ENCODE measurements at regions not wholly inside any gene's neighbourhood (a gene's known extent, or its start where the extent isn't known, plus 50 kb on each side); places are given as distances from the start of the nearest gene placed in this dataset.

GRCh38 chr5:166962461-166962860 lies 1329.0 kb upstream of the WWC1 start:
- no peak overlapping the region for H3K4me2 ChIP-seq (ENCODE audit: control insufficient read depth, extremely low read depth, insufficient read depth, low read depth, low read length)
- H3K4me1 ChIP-seq (ENCODE audit: control insufficient read depth, extremely low read depth, insufficient read depth, low read length) = no peaks in the 10 kb centered on the region
- H3K27me3 ChIP-seq (ENCODE audit: control insufficient read depth, extremely low read depth, insufficient read depth, low read length) = no peaks in the 10 kb centered on the region
- no peak for DNase-seq (ENCODE audit: low read depth, low spot score)
- no peak overlapping the region for H2AFZ ChIP-seq (ENCODE audit: control insufficient read depth, low read length)
- no peak overlapping the region for H3K4me3 ChIP-seq (ENCODE audit: control insufficient read depth in 2 of 3, extremely low read depth in 1 of 3, insufficient read depth in 2 of 3, low read depth in 1 of 3, low read length in 3 of 3)
- dilution Hi-C loops (cut with MboI; ENCODE audit: extremely low pct_ligation_motif_present, low sequenced_read_pairs) = no loop called here
- TF ChIP-seq, protein P1, sequence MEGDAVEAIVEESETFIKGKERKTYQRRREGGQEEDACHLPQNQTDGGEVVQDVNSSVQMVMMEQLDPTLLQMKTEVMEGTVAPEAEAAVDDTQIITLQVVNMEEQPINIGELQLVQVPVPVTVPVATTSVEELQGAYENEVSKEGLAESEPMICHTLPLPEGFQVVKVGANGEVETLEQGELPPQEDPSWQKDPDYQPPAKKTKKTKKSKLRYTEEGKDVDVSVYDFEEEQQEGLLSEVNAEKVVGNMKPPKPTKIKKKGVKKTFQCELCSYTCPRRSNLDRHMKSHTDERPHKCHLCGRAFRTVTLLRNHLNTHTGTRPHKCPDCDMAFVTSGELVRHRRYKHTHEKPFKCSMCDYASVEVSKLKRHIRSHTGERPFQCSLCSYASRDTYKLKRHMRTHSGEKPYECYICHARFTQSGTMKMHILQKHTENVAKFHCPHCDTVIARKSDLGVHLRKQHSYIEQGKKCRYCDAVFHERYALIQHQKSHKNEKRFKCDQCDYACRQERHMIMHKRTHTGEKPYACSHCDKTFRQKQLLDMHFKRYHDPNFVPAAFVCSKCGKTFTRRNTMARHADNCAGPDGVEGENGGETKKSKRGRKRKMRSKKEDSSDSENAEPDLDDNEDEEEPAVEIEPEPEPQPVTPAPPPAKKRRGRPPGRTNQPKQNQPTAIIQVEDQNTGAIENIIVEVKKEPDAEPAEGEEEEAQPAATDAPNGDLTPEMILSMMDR (optimal IDR thresholded peaks at IDR 0.05 in 1 of 3, IDR thresholded peaks at IDR 0.05 in 1 of 3, conservative IDR thresholded peaks at IDR 0.05 in 1 of 3; ENCODE audit: extremely low read depth in 1 of 3, insufficient read depth in 2 of 3, low read length in 3 of 3) = no peak
- TF ChIP-seq EZH2 (IDR thresholded peaks at IDR 0.05; ENCODE audit: low read length) = no peak
- H3K9me1 ChIP-seq (ENCODE audit: control insufficient read depth, extremely low read depth, insufficient read depth, low read length) = no peaks in the 10 kb centered on the region
- no peaks in the 10 kb centered on the region for H3K79me2 ChIP-seq (ENCODE audit: control insufficient read depth, insufficient read depth, low read length)
- no peaks in the 10 kb centered on the region for H3K9me3 ChIP-seq (ENCODE audit: control insufficient read depth, low read depth, low read length)
- no peak for FAIRE-seq
- H3K9ac ChIP-seq (ENCODE audit: control insufficient read depth, extremely low read depth, insufficient read depth, low read length) = no peak overlapping the region
- no peaks in the 10 kb centered on the region for H4K20me1 ChIP-seq (ENCODE audit: control insufficient read depth, extremely low read depth, insufficient read depth, low read length)
- H3K27ac ChIP-seq (ENCODE audit: control insufficient read depth, insufficient read depth, low read length) = no peak overlapping the region
- H3K36me3 ChIP-seq (ENCODE audit: control insufficient read depth in 2 of 2, extremely low read depth in 1 of 2, insufficient read depth in 2 of 2, low read length in 2 of 2) = no peaks in the 10 kb centered on the region

GRCh38 chr5:166963596-166963995 lies 1327.8 kb upstream of the WWC1 start:
- no peak for TF ChIP-seq EZH2 (IDR thresholded peaks at IDR 0.05; ENCODE audit: low read length)
- TF ChIP-seq, protein P1 (optimal IDR thresholded peaks at IDR 0.05 in 1 of 3, IDR thresholded peaks at IDR 0.05 in 1 of 3, conservative IDR thresholded peaks at IDR 0.05 in 1 of 3; ENCODE audit: extremely low read depth in 1 of 3, insufficient read depth in 2 of 3, low read length in 3 of 3) = no peak
- Histone ChIP-seq H3K27ac (ENCODE audit: control insufficient read depth, insufficient read depth, low read length) (no peak overlapping the region), H3K9me3 (ENCODE audit: control insufficient read depth, low read depth, low read length) (no peaks in the 10 kb centered on the region), H3K27me3 (ENCODE audit: control insufficient read depth, extremely low read depth, insufficient read depth, low read length) (no peaks in the 10 kb centered on the region), H3K4me3 (ENCODE audit: control insufficient read depth in 2 of 3, extremely low read depth in 1 of 3, insufficient read depth in 2 of 3, low read depth in 1 of 3, low read length in 3 of 3) (no peak overlapping the region), H3K9me1 (ENCODE audit: control insufficient read depth, extremely low read depth, insufficient read depth, low read length) (no peaks in the 10 kb centered on the region), H2AFZ (ENCODE audit: control insufficient read depth, low read length) (no peak overlapping the region), H4K20me1 (ENCODE audit: control insufficient read depth, extremely low read depth, insufficient read depth, low read length) (no peaks in the 10 kb centered on the region), H3K4me2 (ENCODE audit: control insufficient read depth, extremely low read depth, insufficient read depth, low read depth, low read length) (no peak overlapping the region), H3K9ac (ENCODE audit: control insufficient read depth, extremely low read depth, insufficient read depth, low read length) (no peak overlapping the region), H3K4me1 (ENCODE audit: control insufficient read depth, extremely low read depth, insufficient read depth, low read length) (no peaks in the 10 kb centered on the region), H3K79me2 (ENCODE audit: control insufficient read depth, insufficient read depth, low read length) (no peaks in the 10 kb centered on the region), H3K36me3 (ENCODE audit: control insufficient read depth in 2 of 2, extremely low read depth in 1 of 2, insufficient read depth in 2 of 2, low read length in 2 of 2) (no peaks in the 10 kb centered on the region)
- DNase-seq (ENCODE audit: low read depth, low spot score) (no peak), FAIRE-seq (no peak)
- dilution Hi-C loops (cut with MboI; ENCODE audit: extremely low pct_ligation_motif_present, low sequenced_read_pairs) = no loop called here

All from keratinocyte (primary cell).